ENCODE measurements at regions not wholly inside any gene's neighbourhood (a gene's known extent, or its start where the extent isn't known, plus 50 kb on each side); places are given as distances from the start of the nearest gene placed in this dataset.

GRCh38 chr2:150144546-150145298 is 342.7 kb downstream of the RND3 start:
- no peak overlapping the region for H3K4me3 ChIP-seq (replicated peaks in 1 of 3; ENCODE audit: insufficient read depth in 1 of 3, low read depth in 1 of 3, low read length in 3 of 3)
- BruUV-seq (replicated peaks), result no TSS peak
- H3K9ac ChIP-seq (replicated peaks; ENCODE audit: extremely low read depth, insufficient read depth, low read length), result no peak overlapping the region
- H3K79me2 ChIP-seq (ENCODE audit: control insufficient read depth, insufficient read depth, low read length), result no peaks in the 10 kb centered on the region
- peaks cover 48% of the 10 kb centered on the region for H3K4me1 ChIP-seq (ENCODE audit: control insufficient read depth, extremely low read depth, insufficient read depth, low read length)
- H4K20me1 ChIP-seq (replicated peaks; ENCODE audit: control insufficient read depth, extremely low read depth, insufficient read depth, low read length), result no peaks in the 10 kb centered on the region
- no peaks in the 10 kb centered on the region for H3K9me3 ChIP-seq (replicated peaks; ENCODE audit: control insufficient read depth, insufficient read depth, low read length)
- CTCF ChIA-PET, result interaction anchor here (0.8 to 4.4 kb wide), 3 partner anchors 17 to 498 kb away, joined by 3 to 22 read pairs (median 4); no protein-coding TSS in a partner anchor
- FAIRE-seq (no peak), DNase-seq (ENCODE audit: low read depth, low spot score) (no peak)
- H3K27ac ChIP-seq (ENCODE audit: insufficient read depth, low read depth, low read length), result peak overlapping the region; percentile 99
- no peaks in the 10 kb centered on the region for H3K36me3 ChIP-seq (ENCODE audit: control insufficient read depth in 2 of 2, extremely low read depth in 1 of 2, insufficient read depth in 2 of 2, low read length in 2 of 2)
- no peak overlapping the region for H3K4me2 ChIP-seq (ENCODE audit: insufficient read depth, low read length)
- peak; percentile 36 for TF ChIP-seq FOS (IDR thresholded peaks at IDR 0.05; ENCODE audit: borderline replicate concordance, insufficient read depth, low read length)
- TF ChIP-seq EZH2 (IDR thresholded peaks at IDR 0.05; ENCODE audit: borderline replicate concordance, low read depth, low read length, severe bottlenecking), result no peak
- no peak for TF ChIP-seq CTCF (IDR thresholded peaks at IDR 0.05; ENCODE audit: extremely low read depth in 1 of 2, insufficient read depth in 1 of 2, low read depth in 1 of 2, low read length in 2 of 2)
- no peak for TF ChIP-seq POLR2A (IDR thresholded peaks at IDR 0.05; ENCODE audit: low read depth, low read length)
- TF ChIP-seq MYC (IDR thresholded peaks at IDR 0.05; ENCODE audit: low read depth, low read length), result no peak
- dilution Hi-C loops (cut with MboI; ENCODE audit: extremely low pct_ligation_motif_present, low sequenced_read_pairs), result loop anchor here (25.0 kb wide), 1 partner anchor 343 kb away; the partner anchor contains the start of gene RND3
- no peaks in the 10 kb centered on the region for H3K9me1 ChIP-seq (replicated peaks; ENCODE audit: control insufficient read depth, extremely low read depth, insufficient read depth, low read length)
- intact Hi-C loops (cut with micrococcal nuclease), result loop anchor here (5.0 kb wide), 5 partner anchors 282 to 1093 kb away; no protein-coding TSS in a partner anchor
- H3K27me3 ChIP-seq (ENCODE audit: control insufficient read depth in 2 of 2, insufficient read depth in 2 of 2, low read length in 2 of 2), result no peaks in the 10 kb centered on the region
- POLR2A ChIA-PET, result no interaction called here
- no peak overlapping the region for H2AFZ ChIP-seq (ENCODE audit: low read depth, low read length)
